Epithelial cell of prostate (primary cell): ENCODE measurements at regions not wholly inside any gene's neighbourhood (a gene's known extent, or its start where the extent isn't known, plus 50 kb on each side); places are given as distances from the start of the nearest gene placed in this dataset.
A peak's percentile ranks its signal among the peaks of the same experiment; 100 is the strongest.
"Not testable (repeated sequence)": the region's sequence is repeated elsewhere in the genome, so short reads cannot be mapped to it uniquely, and the experiment has no call there.

ENCODE experiments used
- DNase-seq: peaks from one replicate; pipeline ENCODE4 v3.0.0-alpha.2; 2011; ENCODE audit warnings: low read depth, low spot score
- H3K27ac ChIP-seq: fragments of 450-650 bp; 2 replicates; pipeline ENCODE4 v1.5.1; 2017; ENCODE audit warnings: mild to moderate bottlenecking

DNA sequence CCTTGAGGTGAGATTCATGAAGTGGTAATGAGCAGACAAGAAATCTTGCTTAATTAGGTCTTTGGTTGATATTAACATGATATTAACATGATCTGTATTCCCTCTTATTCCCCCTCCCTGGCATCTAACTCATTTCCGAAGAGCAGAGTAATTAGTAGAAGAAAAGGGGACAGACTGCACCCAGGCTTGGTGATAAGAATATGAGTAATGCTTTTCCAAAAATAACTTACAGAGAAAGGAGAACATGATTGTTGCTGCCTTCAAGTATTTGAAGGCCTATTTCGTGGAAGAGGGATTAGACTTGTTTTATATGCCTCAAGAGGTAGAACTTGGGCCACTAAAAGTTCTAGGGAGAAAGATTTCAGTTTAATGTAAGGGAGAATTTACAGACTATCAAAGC, 130.6 kb upstream of the ATP5MC3 start:
- H3K27ac ChIP-seq = no peak overlapping the region
- DNase-seq = no peak

DNA sequence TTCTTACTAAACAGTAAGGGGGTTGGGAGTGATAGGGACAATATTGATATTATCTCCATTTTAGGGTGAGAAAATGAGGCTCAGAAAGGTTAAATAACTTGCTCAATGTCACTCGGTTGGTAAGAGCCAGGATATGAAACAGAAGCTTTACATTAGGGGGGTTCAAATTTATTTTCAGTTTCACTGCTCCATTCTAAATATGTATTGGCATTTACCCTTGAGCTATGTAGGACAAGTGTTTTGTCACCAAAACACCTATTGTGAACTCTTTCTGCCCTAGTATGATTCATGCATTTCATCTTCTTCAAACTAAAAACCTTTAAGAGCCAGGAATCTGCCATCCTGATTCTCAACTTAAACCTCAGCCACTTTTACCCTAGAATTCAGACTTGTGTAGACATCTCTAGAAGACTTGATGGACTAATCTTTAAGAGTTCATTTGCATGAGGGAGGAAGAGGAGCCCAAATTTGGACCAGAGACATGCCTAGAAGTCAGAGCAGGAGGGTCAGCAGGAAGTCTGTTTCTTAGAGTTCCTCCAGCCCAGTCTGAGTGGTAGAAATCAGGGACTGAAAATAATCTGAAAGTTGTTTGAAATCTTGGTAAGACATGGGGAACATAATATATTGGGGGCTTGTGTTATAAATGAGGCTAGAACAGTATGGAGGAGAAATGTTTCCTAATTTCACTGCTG, 129.4 kb upstream of the ATP5MC3 start:
- H3K27ac ChIP-seq = no peak overlapping the region
- DNase-seq = no peak

DNA sequence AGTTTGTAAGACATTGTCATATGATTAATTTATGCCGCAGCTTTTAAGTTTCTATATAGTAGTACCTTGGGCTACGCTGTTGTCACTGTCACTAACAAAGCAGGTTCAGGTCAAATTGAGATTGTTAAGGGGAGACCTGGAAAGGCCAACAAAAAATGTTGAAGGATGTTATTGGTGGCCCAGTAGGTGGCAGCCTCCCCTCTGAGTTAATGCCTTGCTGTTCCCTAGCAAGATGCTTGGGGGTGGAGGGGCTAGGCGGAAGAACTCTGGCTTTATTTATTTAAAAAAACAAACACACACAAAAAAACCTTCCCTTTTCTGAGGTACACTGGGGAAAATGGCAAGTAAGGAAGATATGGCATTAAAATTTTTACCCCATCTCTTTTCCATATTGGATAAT, 128.3 kb upstream of the ATP5MC3 start:
- DNase-seq = no peak
- no peak overlapping the region for H3K27ac ChIP-seq

DNA sequence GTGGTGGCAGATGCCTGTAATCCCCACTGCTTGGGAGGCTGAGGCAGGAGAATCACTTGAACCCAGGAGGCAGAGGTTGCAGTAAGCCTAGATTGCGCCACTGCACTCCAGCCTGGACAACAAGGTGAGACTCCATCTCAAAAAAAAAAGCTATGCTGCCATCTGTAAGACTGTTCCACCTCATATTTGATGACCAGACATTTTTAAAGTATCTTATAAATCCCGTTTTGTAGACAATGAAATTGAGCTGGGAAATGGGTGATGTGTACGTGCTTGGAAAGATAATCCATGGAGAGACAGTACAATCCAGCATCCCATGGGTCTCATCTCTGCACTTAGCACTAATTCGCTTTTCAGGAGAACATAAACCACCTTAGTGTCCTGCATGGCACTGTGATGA, 126.5 kb upstream of the ATP5MC3 start:
- H3K27ac ChIP-seq = no peak overlapping the region
- no peak for DNase-seq

DNA sequence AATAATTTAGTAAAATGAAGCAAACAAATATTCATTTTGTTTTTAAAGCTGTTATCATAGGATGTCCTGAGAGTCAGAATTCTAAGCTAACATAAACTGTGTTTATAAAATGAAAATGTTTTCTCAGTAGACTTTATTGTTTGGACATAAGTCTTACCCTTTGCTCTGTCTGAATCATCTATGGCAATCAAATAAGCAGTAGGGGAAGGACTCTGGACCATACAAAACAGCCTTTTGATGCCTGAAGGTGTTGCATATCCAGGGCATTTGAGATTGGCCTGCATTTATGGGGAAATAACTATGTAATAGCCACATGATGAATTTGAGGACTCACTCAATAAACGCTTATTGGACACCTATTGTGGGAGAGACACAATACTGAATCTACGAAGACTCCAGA, 123.0 kb upstream of the ATP5MC3 start:
- no peak for DNase-seq
- no peak overlapping the region for H3K27ac ChIP-seq

DNA sequence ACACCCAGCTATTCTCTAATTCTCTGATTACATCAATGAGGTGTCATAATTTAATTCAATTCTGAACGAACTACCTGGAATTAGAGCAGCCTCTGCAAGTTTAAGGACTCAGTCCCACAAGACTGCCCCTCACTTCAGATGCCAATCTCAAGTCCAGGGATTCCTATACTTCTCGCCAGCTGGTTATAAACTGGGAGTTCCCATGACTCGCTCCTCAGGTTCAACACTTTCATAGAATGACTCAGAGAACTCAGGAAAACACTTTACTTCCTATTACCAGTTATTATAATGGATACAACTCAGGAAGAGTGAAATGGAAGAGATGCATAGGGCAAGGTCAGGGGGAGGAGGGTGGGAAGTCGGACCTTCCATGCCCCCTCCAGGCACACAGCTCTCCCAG, 112.3 kb upstream of the ATP5MC3 start:
- no peak overlapping the region for H3K27ac ChIP-seq
- peak; percentile 8 for DNase-seq

DNA sequence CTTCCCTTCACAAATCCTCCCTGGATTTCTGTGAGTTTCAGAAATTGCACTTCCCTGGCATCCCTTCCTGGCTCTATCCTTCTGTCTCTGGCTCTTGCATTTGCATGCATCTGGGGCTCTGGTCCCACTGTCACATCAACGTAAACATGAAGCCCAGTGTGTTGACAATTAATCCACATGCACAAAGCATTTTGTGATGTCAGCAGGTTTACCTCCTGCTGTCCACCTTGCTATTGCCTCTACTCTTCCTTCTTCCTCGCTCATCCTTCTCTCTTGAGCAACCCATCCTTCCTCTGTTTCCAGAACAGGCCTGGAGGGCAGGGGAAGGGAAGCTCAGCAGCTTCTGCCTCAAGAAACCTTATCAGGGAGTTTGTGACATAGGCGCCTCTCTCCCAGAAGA, 111.7 kb upstream of the ATP5MC3 start:
- DNase-seq = no peak
- no peak overlapping the region for H3K27ac ChIP-seq

DNA sequence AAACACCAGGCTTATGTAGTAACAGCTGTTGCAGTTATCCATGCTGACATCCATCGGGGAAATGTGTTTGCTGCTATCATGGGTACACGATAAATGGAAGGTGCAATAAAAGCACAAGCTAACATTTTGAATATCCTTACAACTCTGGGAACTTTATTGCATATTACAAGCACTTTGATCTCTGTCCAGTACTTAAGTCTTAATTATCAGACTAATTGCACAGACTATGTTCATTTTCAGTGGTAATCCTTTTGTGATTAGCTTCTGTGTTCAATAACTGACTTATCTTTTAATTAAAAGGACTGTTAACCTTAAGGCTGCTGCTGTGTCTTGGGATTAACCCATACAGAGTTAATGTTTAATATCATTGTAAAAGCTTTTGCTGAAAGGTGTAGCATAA, 101.4 kb upstream of the ATP5MC3 start:
- H3K27ac ChIP-seq = no peak overlapping the region
- DNase-seq = no peak

DNA sequence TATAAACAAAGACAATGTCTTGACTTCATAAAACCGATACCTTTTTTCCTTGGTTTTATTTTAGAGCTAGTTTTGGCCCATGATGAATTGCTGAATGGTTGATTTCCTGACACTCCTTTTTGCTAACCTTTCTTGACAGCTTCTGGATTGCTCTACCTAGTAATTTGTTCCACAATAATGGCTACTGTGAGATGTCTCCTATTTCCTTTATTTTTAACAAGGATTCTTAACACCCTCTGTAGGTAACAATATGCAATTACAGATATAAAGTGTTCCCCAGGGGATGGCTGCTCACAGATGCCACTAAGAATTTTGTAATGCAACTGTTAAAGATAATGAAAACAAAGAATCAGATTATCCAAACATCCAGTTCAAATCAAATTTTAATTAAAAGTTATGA, 100.8 kb upstream of the ATP5MC3 start:
- no peak for DNase-seq
- no peak overlapping the region for H3K27ac ChIP-seq

DNA sequence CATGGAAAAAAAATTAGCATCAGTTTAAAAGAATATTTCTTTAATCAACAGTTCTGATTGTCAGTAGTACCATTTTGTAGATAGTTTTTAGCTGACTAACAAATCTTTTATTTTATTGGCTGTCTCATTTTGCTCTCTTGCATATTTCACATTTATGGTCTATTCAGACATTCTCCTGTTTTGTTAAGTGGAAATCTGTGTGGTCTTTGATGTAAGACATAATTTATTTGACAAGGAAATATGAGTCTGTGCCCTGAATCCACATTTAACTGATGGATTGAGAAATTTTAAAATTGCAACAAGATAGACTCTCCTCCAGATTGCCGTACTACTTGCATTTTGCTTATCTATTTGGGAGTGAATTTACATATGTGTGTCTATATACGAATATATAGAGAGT, 96.3 kb upstream of the ATP5MC3 start:
- no peak for DNase-seq

DNA sequence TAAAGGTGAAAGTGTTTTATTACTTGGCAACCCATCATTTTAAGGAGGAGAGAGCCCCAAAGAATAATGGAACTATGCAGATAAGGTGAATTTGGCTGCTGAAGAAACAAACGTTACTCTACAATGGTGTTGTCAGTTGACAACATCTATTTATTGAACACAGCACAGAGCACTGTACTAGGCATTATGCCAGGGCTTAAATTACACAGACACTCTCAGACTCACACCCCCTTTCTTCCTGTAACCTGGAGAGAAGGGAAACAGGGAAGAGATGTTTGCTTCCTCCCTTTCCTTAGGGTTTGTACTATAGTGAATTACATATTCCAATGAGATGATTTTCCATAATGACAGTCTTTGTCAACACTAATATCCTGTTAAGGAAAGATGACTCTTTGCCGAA, 94.0 kb upstream of the ATP5MC3 start:
- no peak for DNase-seq
- H3K27ac ChIP-seq = no peak overlapping the region

More for the DNA sequence above, 96.3 kb upstream of the ATP5MC3 start:
- H3K27ac ChIP-seq = no peak overlapping the region

DNA sequence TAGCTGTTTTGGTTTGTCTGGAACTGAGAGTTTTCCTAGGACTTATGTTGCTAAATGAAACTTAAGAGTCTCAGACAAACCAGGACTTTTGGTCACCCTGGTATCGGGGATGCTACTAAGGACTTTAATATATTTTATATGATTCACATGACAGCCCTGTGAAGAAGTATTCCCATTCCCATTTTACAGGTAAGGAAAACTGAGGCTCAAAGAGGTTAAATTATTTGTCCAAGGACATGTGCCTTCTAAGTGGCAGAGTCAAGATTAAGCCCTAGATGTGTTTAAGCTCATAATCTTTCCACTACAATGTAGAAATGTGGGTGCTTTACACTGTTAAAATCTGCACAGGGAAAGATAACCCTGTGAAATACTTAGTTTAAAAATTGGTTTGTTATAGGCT, 77.7 kb upstream of the ATP5MC3 start:
- H3K27ac ChIP-seq = no peak overlapping the region
- no peak for DNase-seq

DNA sequence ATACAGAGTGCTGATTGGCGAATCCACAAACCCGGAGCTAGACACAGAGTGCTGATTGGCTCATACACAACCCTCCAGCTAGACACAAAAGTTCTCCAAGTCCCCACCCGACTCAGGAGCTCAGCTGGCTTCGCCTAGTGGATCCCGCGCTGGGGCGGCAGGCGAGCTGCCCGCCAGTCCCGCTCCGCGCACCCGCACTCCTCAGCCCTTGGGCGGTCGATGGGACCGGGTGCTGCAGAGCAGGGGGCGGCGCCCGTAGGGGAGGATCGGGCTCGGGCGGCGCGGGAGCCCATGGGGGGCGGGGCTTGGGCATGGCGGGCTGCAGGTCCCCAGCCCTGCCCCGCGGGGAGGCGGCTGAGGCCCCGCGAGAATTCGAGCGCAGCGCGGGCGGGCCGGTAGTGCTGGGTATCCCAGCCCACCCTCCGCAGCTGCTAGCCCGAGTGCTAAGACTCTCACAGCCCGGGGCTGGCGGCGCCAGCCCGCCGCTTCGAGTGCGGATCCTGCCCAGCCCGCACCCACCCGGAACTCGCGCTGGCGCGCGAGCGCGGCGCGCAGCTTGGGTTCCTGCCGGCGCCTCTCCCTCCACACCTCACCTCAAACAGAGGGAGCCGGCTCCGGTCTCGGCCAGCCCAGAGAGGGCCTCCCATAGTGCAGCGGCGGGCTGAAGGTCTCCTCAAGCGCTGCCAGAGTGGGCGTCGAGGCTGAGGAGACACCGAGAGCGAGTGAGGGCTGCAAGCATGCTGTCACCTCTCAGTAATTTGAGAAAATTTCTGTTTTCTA, 75.5 kb upstream of the ATP5MC3 start:
- DNase-seq = no peak
- H3K27ac ChIP-seq = no peak overlapping the region

DNA sequence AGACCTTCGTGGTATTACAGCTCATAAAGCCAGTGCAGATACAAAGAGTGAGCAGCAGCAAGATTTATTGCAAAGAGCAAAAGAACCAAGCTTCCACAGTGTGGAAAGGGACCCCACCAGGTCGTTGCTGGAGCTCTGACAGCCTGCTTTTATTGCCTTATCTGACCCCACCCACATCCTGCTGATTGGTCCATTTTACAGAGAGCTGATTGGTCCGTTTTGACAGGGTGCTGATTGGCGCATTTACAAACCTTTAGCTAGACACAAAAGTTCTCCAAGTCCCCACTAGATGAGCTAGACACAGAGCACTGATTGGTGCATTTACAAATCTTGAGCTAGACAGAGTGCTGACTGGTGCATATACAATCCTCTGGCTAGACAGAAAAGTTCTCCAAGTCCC, 74.9 kb upstream of the ATP5MC3 start:
- DNase-seq, H3K27ac ChIP-seq: not testable (repeated sequence)

DNA sequence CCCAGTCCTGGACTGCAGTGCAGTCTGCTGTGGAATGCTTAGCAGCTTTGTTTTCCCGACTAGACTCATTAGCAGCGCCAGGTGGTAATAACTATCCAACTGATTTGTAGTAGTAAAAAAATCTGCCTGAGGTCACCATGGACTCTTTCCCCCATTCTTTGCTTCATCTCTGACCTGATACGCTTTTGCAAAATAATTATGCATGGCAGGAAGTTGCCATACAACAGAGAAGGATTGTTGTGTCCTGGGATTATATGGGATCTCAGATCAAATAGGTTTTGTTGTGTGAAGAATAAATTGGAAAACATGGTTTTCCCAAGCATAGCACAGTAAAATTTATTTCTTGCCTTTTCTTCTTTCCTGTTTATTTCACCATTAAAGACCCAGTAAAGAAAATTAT, 72.4 kb upstream of the ATP5MC3 start:
- no peak overlapping the region for H3K27ac ChIP-seq
- no peak for DNase-seq

DNA sequence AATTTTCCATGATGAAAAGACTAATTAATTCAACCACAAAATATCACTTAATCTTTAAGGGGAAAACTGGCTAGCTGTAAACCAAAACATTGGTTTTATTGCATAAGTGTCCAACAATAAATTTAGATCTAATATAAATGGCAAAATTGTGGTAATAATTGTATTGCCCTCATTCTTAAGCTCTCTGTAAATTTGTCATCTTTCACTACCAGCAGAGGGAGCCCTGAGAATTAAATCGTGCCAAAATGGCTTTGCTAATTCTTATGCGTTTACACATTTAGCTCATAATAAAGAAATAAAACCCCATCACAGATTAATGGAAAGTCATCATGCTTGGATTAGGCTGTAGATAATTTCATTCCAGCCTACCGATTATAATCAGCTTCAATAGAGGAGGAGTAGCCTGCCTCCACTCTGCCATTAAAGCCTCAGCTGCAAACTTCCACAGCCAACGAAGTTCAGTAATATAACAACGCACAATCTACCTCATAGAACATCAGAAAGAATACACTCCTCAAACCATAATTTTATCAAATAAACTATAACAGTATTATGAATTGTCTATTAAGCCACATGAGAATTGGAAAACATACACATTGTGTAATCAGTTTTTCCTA, 70.0 kb upstream of the ATP5MC3 start:
- DNase-seq = no peak
- H3K27ac ChIP-seq = no peak overlapping the region

DNA sequence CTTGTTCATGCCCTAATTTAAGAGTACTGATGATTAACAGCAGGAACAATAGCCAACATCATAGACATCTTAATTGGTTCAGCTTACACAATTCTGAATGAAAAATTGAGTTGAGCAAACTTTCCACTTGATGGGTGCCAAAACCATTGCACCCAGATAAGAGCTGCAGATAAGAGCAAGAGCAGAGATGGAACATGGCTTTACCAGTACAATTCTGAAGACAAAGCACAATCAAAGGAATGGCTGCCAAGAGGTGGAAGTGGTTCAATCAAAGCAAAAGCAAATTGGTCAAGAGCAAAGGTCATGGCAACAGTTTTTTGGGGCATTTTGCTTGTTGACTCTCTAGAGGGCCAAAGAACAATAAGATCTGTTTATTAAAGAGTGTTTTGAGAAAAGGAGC, 65.6 kb upstream of the ATP5MC3 start:
- no peak overlapping the region for H3K27ac ChIP-seq
- no peak for DNase-seq

DNA sequence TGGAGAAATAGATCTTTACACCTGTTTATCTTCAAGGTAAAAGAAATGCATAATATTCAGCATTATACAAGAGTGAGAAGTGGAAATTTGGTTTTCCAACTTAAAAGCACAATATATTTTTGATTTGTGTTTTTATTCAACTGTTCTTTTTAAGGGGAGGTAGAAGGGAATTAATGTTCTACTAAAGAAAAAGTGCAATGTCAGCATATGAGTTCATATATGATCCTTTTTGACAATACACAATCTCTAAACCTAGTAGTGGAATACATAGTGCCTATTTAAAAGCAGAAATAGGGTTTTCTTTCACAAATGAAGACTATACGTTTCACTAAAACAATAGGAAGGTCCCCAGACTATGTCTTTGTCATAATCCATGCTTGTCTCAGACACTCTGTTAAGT, 63.2 kb upstream of the ATP5MC3 start:
- no peak overlapping the region for H3K27ac ChIP-seq
- no peak for DNase-seq

DNA sequence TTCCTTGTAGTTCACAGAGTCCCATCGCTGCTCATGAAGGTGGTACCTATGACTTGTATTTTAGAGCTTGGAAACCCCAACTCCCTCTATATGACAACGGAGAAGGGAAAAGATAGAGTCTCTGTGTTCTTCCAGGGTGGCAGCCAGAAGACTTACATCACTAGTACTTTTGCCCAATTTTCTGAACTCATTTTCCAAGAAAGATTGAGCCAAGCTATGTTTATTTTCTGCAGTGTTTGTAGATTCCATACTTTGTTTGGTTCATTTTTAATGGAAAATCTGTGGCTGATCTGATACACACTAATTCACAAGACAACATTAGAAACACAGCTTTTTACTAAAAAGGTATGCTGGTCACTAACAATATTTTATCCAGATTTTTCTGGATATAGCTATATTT, 60.2 kb upstream of the ATP5MC3 start:
- DNase-seq = no peak
- H3K27ac ChIP-seq = no peak overlapping the region

DNA sequence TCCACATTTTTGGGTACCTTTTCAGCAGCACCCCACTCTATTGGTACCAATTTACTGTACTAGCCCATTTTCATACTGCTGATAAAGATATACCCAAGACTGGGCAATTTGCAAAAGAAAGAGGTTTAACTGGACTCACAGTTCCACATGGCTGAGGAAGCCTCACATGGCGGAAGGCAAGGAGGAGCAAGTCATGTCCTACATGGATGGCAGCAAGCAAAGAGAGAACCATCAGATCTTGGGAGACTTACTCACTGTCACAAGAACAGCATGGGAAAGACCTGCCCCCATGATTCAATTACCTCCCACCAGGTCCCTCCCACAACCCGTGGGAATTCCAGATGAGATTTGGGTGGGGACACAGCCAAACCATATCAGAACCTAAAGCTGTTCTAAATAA, 58.5 kb upstream of the ATP5MC3 start:
- H3K27ac ChIP-seq, DNase-seq: not testable (repeated sequence)

DNA sequence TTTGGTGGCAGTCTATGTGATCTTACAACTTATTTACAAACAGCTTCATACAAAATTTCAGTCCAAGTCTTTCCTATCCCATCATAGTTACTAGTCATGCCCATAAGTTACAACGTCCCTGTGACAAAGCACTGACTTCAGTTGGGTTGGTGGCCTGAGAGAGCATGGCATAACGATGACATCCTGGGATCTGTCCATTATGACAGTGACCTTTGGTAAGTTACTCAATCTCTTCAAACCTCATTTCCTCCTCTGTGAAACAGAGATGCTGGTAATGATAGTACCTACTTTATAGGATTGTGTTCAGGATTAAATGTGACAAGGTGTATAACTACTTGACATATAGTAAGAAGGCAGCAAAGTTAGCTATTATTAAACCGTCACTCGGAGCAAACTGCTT, 55.4 kb upstream of the ATP5MC3 start:
- DNase-seq = no peak

DNA sequence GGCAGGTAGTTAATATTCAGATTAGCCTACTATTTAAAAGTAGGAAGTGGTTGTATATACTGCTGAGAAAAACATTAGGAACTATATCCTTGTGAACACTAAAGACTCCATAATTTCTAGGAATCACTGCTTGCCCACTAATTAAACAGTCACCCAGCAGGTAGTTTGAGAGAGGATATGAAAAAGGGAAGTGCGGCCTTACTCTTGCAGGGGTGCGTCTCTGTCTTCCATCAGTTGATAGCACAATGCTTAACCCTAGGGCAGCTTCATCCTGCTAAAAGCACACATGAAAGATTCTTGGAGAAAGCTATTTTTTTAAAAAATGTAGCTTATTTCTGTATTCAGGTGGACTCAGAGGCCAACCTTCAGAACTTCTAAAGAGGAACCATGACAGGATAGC, 53.1 kb upstream of the ATP5MC3 start:
- no peak for DNase-seq
- H3K27ac ChIP-seq = no peak overlapping the region

More for the DNA sequence above, 55.4 kb upstream of the ATP5MC3 start:
- H3K27ac ChIP-seq = no peak overlapping the region
